Inflammatory macrophage (primary cell): ENCODE measurements at regions not wholly inside any gene's neighbourhood (a gene's known extent, or its start where the extent isn't known, plus 50 kb on each side); places are given as distances from the start of the nearest gene placed in this dataset.

Experiments
- DNase-seq, 2 donors: peaks; one replicate each; pipeline ENCODE4 v3.0.0-alpha.2; 2020 to 2022

- no peak for DNase-seq
Measured at GRCh38 chr2:107576991-107577390, 249.7 kb upstream of the RGPD4 start.

- DNase-seq: no peak
Measured at GRCh38 chr2:107582487-107582886, 244.2 kb upstream of the RGPD4 start.

GRCh38 chr2:107584577-107584976 is 242.1 kb upstream of the RGPD4 start:
- DNase-seq: no peak

GRCh38 chr2:107585851-107586250 is 240.8 kb upstream of the RGPD4 start:
- DNase-seq: no peak

GRCh38 chr2:107588181-107588580 is 238.5 kb upstream of the RGPD4 start:
- no peak for DNase-seq

- no peak for DNase-seq
Measured at GRCh38 chr2:107589079-107589491, 237.6 kb upstream of the RGPD4 start.

- DNase-seq: no peak
Measured at GRCh38 chr2:107591561-107592279, 235.0 kb upstream of the RGPD4 start.

- no peak for DNase-seq
Measured at GRCh38 chr2:107592280-107592624, 234.4 kb upstream of the RGPD4 start.

- DNase-seq: no peak
Measured at GRCh38 chr2:107595285-107595684, 231.4 kb upstream of the RGPD4 start.

GRCh38 chr2:107595749-107596148 is 230.9 kb upstream of the RGPD4 start:
- DNase-seq: no peak

- DNase-seq: no peak
Measured at GRCh38 chr2:107597507-107597906, 229.2 kb upstream of the RGPD4 start.

- DNase-seq: no peak
Measured at GRCh38 chr2:107602801-107603200, 223.9 kb upstream of the RGPD4 start.

GRCh38 chr2:107607054-107607453 is 219.6 kb upstream of the RGPD4 start:
- no peak for DNase-seq

- DNase-seq: no peak
Measured at GRCh38 chr2:107607473-107607872, 219.2 kb upstream of the RGPD4 start.

GRCh38 chr2:107615039-107615438 is 211.7 kb upstream of the RGPD4 start:
- DNase-seq: no peak

- no peak for DNase-seq
Measured at GRCh38 chr2:107618769-107619168, 207.9 kb upstream of the RGPD4 start.

GRCh38 chr2:107621186-107622165 is 205.2 kb upstream of the RGPD4 start:
- DNase-seq: no peak

- no peak for DNase-seq
Measured at GRCh38 chr2:107622741-107623310, 203.9 kb upstream of the RGPD4 start.

- no peak for DNase-seq
Measured at GRCh38 chr2:107625982-107626381, 200.7 kb upstream of the RGPD4 start.

GRCh38 chr2:107627164-107627563 is 199.5 kb upstream of the RGPD4 start:
- DNase-seq: no peak

- no peak for DNase-seq
Measured at GRCh38 chr2:107627926-107628325, 198.8 kb upstream of the RGPD4 start.

- DNase-seq: no peak
Measured at GRCh38 chr2:107633580-107634147, 193.0 kb upstream of the RGPD4 start.

GRCh38 chr2:107634172-107634571 is 192.5 kb upstream of the RGPD4 start:
- no peak for DNase-seq
